HK-2 (cell line): ENCODE measurements at regions not wholly inside any gene's neighbourhood (a gene's known extent, or its start where the extent isn't known, plus 50 kb on each side); places are given as distances from the start of the nearest gene placed in this dataset.
"Not testable (repeated sequence)": the region's sequence is repeated elsewhere in the genome, so short reads cannot be mapped to it uniquely, and the experiment has no call there.

Source experiments
- DNase-seq: peaks from one replicate; pipeline ENCODE4 v3.0.0-alpha.2; 2018; ENCODE audit not compliant: unreplicated experiment

DNA sequence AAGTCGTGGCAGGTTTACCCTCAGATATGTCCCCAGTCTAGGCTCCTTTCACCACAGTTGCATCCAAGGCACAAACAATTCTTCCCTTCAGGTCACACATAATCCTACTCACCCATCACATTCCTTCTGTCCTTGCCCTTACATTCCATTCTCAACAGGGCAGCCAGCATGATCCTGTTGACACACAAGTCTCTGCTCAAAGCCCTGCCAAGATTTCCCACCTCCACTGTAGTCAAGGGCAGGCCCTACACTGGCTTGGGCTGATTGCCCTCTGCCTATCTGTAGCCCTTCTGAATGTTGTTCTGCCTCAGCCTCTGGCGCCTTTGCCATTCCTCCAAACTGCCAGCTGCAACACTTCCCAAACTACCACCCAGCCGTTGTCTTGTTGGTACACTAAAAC lies 187.9 kb upstream of the AKR1E2 start:
- DNase-seq: no peak

DNA sequence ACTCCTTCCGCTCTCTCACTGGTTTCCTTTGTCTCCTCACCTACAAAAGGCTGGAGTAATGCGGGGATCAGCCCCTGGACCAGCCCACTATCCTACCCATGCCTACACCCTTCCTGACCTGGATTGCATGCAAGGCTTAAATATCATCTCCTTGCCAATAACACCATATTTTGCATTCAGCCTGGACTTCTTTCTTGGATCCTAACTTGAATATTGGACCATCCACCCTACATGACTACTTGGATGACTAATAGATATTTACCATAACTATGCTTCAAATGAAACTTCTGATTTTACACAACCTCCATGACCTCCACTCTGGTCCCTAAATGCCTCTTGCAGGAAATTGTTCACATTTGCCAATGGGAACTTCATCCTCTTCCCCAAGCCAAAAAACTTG lies 188.3 kb upstream of the AKR1E2 start:
- DNase-seq: no peak

DNA sequence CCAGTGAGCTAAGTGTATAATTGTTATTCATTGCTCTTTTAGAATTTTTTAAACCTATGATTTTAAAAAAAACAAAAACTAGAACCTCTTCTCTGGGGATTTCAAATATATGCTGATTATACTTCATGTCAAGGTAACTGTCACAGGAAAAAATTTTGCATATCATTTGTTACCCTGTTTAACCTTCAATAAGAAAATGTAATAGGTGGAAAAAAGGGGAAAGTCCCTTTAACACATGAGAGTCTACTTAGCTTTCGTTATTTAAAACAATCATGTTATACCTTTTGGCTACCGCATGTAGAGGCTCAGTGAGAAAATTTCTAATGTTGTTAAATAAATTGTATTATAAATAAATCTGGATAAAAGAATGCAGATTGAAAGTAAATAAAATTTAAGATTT lies 190.1 kb upstream of the AKR1E2 start:
- DNase-seq: no peak

- DNase-seq: no peak
Observed at GRCh38 chr10:4635388-4635787, 190.6 kb upstream of the AKR1E2 start.

DNA sequence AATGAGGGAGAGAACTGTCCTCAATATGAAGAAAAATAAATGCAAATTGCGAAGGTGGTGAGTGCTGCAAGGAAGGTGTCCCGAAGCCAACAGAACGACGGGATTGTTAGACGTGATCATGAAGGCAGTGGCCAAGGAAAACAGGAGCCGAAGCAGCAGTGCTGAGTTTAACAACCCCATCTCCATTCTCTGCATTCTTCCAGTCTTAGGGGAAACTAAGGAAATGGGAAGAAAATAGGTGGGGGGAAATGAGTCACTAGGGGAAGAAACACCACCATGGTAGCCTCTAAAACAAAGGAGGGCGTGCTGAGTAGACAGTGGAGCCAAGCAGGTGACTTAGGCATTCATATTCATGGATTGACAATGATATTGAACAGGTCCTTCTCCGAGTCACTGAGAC lies 192.2 kb upstream of the AKR1E2 start:
- DNase-seq: no peak

GRCh38 chr10:4633186-4633585 lies 192.8 kb upstream of the AKR1E2 start:
- no peak for DNase-seq

GRCh38 chr10:4632757-4633156 lies 193.2 kb upstream of the AKR1E2 start:
- no peak for DNase-seq

DNA sequence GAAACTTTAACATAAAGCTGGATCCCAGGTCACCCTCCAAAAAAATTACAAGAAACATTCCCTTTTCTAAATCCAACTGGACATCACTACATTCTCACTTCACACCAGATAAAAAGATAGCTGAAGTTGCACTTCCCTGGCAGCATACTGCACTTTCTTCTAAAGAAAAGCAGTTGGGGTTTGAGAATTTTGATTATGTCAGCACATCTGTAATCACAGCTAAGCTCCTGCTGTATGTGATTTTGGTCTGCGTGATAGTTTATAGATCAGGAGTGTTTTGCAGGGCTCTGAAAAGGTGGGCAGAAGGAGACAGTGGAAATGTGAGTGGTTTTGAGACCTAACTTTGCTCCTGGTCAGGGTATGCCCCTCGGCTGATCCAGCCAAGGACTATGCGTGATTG lies 199.1 kb upstream of the AKR1E2 start:
- no peak for DNase-seq

DNA sequence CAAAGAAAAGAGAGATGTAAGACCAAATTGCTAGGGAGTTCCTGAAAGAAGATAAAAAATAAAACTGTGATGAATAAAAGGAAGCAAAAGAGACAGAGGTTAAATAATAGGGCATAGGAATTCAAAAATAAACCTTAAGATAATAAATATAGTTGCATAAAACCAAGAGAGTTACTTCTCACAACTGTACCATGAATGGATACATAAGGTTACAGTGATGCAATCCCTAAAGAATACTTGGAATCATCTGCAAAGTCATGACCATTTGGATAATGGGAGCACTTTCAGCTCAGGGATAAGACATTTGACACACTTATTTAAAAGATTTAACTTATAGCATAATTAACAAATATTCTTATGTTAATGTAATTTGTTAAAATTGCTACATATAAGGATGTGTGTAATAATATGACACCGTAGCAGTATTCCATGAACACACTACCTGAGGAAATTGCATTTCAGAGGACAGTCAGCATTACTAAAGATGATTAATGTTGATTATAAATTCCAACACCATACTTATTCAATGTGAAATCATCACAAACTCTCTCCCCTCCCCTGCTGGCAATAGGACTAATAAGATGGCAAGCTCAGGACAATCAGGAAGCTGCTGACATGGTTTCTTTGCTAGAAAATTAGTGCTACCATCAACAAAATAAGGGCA lies 202.1 kb upstream of the AKR1E2 start:
- no peak for DNase-seq

- DNase-seq: no peak
Observed at GRCh38 chr10:4623200-4623599, 202.8 kb upstream of the AKR1E2 start.

GRCh38 chr10:4622384-4622783 lies 203.6 kb upstream of the AKR1E2 start:
- no peak for DNase-seq

- no peak for DNase-seq
Observed at GRCh38 chr10:4617589-4617988, 208.4 kb upstream of the AKR1E2 start.

GRCh38 chr10:4615042-4615441 lies 211.0 kb upstream of the AKR1E2 start:
- DNase-seq: no peak

- DNase-seq: no peak
Observed at GRCh38 chr10:4609251-4609650, 216.8 kb upstream of the AKR1E2 start.

DNA sequence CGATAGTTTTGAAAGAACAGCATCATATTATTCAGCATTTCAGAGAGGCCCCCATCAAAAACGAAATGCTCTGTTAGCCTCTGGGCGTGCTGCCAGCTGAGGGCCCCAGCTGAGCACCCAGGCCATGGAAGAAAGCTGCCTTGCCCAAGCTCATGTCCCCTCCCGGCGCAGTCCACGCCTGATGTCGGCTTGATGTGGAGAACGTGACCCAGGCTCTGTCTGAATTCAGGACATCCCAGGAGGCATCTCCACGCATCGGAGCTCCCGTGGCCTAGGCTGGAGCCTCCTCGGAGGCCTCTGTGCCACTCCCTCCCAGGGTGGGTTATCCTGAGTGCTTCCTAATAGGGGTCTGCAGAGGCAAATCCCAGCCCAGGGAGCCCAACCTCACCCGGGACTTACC lies 218.3 kb upstream of the AKR1E2 start:
- DNase-seq: no peak

- no peak for DNase-seq
Observed at GRCh38 chr10:4606856-4607636, 219.0 kb upstream of the AKR1E2 start.

DNA sequence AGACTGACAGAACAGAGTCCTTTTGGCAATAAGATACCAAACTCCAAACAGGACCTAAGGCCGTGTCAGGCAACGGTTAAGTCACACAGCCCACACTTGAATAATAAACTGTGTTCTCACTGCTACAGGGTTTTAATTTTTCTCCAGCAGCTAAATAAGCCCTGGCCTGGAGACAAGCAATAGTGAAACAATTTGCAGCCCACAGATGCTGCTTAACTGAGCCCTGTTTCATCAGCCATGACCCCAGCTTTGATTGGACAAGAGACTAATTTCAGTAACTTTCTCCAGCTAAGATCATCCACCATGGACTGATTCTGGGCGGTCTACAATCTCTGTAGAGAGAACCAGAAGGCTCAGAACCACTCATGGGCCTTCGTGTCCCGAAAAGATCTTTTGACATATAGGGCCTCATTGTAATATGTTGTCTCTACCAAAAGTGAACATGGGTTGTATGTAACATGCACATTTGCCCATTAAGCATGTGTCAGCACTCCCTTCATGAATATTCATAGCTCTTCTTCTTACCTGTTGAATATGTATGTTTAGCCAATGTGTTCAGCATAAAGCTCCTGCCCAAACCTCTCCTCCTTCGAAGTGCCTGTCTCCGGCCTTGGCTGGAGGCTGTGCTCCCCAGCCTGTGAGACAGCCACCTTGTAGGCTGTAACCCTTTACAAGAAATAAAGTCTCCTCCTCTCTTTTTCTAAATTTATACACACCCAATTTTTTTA lies 223.1 kb upstream of the AKR1E2 start:
- no peak for DNase-seq

GRCh38 chr10:4599471-4599870 lies 226.5 kb upstream of the AKR1E2 start:
- DNase-seq: no peak

- not testable (repeated sequence) for DNase-seq
Observed at GRCh38 chr10:4597898-4598297, 228.1 kb upstream of the AKR1E2 start.

DNA sequence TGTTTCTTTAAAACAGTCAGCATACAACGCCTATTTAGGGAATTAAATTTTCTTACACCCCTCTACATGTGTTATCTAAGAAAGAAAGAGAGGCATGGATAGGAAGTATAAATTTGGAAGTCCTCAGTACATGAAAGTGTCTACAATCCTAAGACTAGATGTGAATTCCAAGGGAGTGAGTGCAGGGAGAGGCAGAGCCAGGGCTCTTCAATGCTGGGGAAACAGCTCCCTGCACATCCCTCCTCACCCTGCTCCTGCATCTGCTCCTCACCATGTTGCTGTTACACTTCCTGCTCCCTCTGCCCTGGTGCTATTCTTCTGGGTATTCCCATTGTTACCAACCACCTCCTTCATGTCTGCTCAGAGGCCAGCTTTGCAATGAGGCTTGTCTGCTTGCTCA lies 229.1 kb upstream of the AKR1E2 start:
- no peak for DNase-seq

GRCh38 chr10:4595719-4596319 lies 230.2 kb upstream of the AKR1E2 start:
- no peak for DNase-seq

DNA sequence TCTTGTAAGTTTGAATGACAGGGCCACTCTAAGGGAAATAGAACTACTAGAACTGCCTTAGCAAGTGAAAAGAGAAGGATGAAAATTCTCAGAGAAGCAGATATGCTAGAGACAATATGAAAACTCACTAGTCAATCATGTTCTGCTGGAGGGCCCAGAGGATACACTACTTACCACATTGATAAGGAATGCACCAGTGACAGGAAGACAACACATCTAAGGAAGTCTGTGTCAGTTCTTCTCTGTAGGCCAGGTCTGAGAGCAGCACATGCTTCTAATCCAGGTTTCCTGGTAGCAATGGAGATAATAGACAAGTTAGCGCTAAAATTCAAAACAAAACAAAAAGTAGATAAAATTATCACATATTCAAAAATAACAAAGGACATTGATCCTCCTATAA lies 235.2 kb upstream of the AKR1E2 start:
- no peak for DNase-seq

GRCh38 chr10:4588824-4589223 lies 237.2 kb upstream of the AKR1E2 start:
- DNase-seq: no peak
